Prostate gland (tissue), 2 donors: ENCODE measurements at regions not wholly inside any gene's neighbourhood (a gene's known extent, or its start where the extent isn't known, plus 50 kb on each side); places are given as distances from the start of the nearest gene placed in this dataset.

Experiments used
- CTCF ChIP-seq, 4 experiments: fragments of 200-600 bp in 2 of 4; fragments of 450-650 bp in 2 of 4; sonication (generic) in 2 of 4; IDR thresholded peaks; 1 replicate in 3 of 4; 2 replicates in 1 of 4; pipeline ENCODE4 v1.5.1; 2016 to 2019; ENCODE audit warnings: antibody characterized with exemption in 4 of 4, mild to moderate bottlenecking in 2 of 4, moderate library complexity in 2 of 4
- POLR2A ChIP-seq: fragments of 450-650 bp; IDR thresholded peaks from one replicate; pipeline ENCODE4 v1.6.1; 2016; ENCODE audit warnings: antibody characterized with exemption, mild to moderate bottlenecking

DNA sequence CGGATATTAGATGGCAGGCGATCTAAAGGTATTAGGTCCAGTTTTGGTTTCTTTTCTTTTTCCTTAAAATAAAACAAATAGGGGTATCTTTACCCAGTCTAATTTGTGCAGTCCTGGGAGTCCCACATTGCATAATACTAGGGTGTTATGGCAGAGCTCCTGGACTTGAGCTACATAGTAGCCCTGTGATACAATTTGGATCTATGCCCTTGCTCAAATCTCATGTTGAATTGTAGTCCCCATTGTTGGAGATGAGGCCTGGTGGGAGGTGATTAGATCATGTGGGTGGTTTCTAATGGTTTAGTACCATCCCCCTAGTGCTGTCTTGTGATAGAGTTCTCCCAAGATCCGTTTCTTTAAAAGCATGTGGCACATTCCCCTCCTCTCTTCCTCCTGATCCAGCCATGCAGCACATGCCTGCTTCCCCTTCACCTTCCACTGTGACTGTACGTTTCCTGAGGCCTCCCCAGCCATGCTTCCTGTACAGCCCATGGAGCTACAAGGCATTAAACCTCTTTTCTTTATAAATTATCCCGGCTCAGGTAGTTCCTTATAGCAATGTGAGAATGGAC, 141.9 kb downstream of the RPS24 start:
- TF ChIP-seq CTCF (IDR thresholded peaks at IDR 0.05) (no peak), POLR2A (no peak)
